ENCODE measurements at regions not wholly inside any gene's neighbourhood (a gene's known extent, or its start where the extent isn't known, plus 50 kb on each side); places are given as distances from the start of the nearest gene placed in this dataset.

GRCh38 chr5:74028976-74029375 is 403.0 kb downstream of the ARHGEF28 start:
- H3K9me3 Mint-ChIP-seq = no peaks in the 10 kb centered on the region
- H3K4me3 Mint-ChIP-seq = no peak overlapping the region
- no peak overlapping the region for H3K27ac Mint-ChIP-seq (ENCODE audit: low read depth)
- H3K27me3 Mint-ChIP-seq = peaks cover 42% of the 10 kb centered on the region
- no peaks in the 10 kb centered on the region for H3K36me3 Mint-ChIP-seq (ENCODE audit: insufficient read depth)
- DNase-seq (ENCODE audit: low spot score in 2 of 2) (no peak), ATAC-seq (replicated peaks; ENCODE audit: extremely low read depth, poor library complexity, severe bottlenecking) (no peak)
- H3K4me1 Mint-ChIP-seq = no peaks in the 10 kb centered on the region

- no peaks in the 10 kb centered on the region for H3K4me1 Mint-ChIP-seq
- DNase-seq (ENCODE audit: low spot score in 2 of 2) (no peak), ATAC-seq (replicated peaks; ENCODE audit: extremely low read depth, poor library complexity, severe bottlenecking) (no peak)
- no peaks in the 10 kb centered on the region for H3K36me3 Mint-ChIP-seq (ENCODE audit: insufficient read depth)
- H3K9me3 Mint-ChIP-seq = no peaks in the 10 kb centered on the region
- H3K27ac Mint-ChIP-seq (ENCODE audit: low read depth) = no peak overlapping the region
- H3K4me3 Mint-ChIP-seq = no peak overlapping the region
- H3K27me3 Mint-ChIP-seq = peaks cover 48% of the 10 kb centered on the region
These were observed 402.4 kb downstream of the ARHGEF28 start for GRCh38 chr5:74028406-74028805.

GRCh38 chr5:74027732-74028338 is 401.8 kb downstream of the ARHGEF28 start:
- no peak for ATAC-seq (replicated peaks; ENCODE audit: extremely low read depth, poor library complexity, severe bottlenecking)

GRCh38 chr5:74026310-74026709 is 400.3 kb downstream of the ARHGEF28 start:
- Mint-ChIP-seq H3K27ac (ENCODE audit: low read depth) (no peak overlapping the region), H3K27me3 (peaks cover 45% of the 10 kb centered on the region), H3K36me3 (ENCODE audit: insufficient read depth) (no peaks in the 10 kb centered on the region), H3K9me3 (no peaks in the 10 kb centered on the region), H3K4me3 (no peak overlapping the region), H3K4me1 (no peaks in the 10 kb centered on the region)
- ATAC-seq (replicated peaks; ENCODE audit: extremely low read depth, poor library complexity, severe bottlenecking) (no peak), DNase-seq (ENCODE audit: low spot score in 2 of 2) (no peak)

More at GRCh38 chr5:74027732-74028338, 401.8 kb downstream of the ARHGEF28 start:
- no peak for DNase-seq (ENCODE audit: low spot score in 2 of 2)
- Mint-ChIP-seq H3K36me3 (ENCODE audit: insufficient read depth) (no peaks in the 10 kb centered on the region), H3K4me1 (no peaks in the 10 kb centered on the region), H3K27ac (ENCODE audit: low read depth) (no peak overlapping the region), H3K4me3 (no peak overlapping the region), H3K27me3 (peaks cover 48% of the 10 kb centered on the region), H3K9me3 (no peaks in the 10 kb centered on the region)

- H3K36me3 Mint-ChIP-seq (ENCODE audit: insufficient read depth) = no peaks in the 10 kb centered on the region
- H3K27ac Mint-ChIP-seq (ENCODE audit: low read depth) = no peak overlapping the region
- H3K4me3 Mint-ChIP-seq = no peak overlapping the region
- ATAC-seq (replicated peaks; ENCODE audit: extremely low read depth, poor library complexity, severe bottlenecking) (no peak), DNase-seq (ENCODE audit: low spot score in 2 of 2) (no peak)
- peaks cover 67% of the 10 kb centered on the region for H3K27me3 Mint-ChIP-seq
- H3K4me1 Mint-ChIP-seq = no peaks in the 10 kb centered on the region
- H3K9me3 Mint-ChIP-seq = no peaks in the 10 kb centered on the region
These were observed 395.1 kb downstream of the ARHGEF28 start for GRCh38 chr5:74021126-74021525.

GRCh38 chr5:74020503-74020902 is 394.5 kb downstream of the ARHGEF28 start:
- Mint-ChIP-seq H3K4me3 (no peak overlapping the region), H3K27ac (ENCODE audit: low read depth) (no peak overlapping the region), H3K27me3 (peaks cover 61% of the 10 kb centered on the region), H3K4me1 (no peaks in the 10 kb centered on the region), H3K9me3 (no peaks in the 10 kb centered on the region), H3K36me3 (ENCODE audit: insufficient read depth) (no peaks in the 10 kb centered on the region)
- no peak for ATAC-seq (replicated peaks; ENCODE audit: extremely low read depth, poor library complexity, severe bottlenecking)
- no peak for DNase-seq (ENCODE audit: low spot score in 2 of 2)

- H3K9me3 Mint-ChIP-seq = no peaks in the 10 kb centered on the region
- no peak overlapping the region for H3K27ac Mint-ChIP-seq (ENCODE audit: low read depth)
- no peak overlapping the region for H3K4me3 Mint-ChIP-seq
- H3K27me3 Mint-ChIP-seq = peaks cover 61% of the 10 kb centered on the region
- no peak for ATAC-seq (replicated peaks; ENCODE audit: extremely low read depth, poor library complexity, severe bottlenecking)
- H3K36me3 Mint-ChIP-seq (ENCODE audit: insufficient read depth) = no peaks in the 10 kb centered on the region
- DNase-seq (ENCODE audit: low spot score in 2 of 2) = no peak
- H3K4me1 Mint-ChIP-seq = no peaks in the 10 kb centered on the region
These were observed 393.9 kb downstream of the ARHGEF28 start for GRCh38 chr5:74019923-74020322.

GRCh38 chr5:74017786-74018211 is 391.8 kb downstream of the ARHGEF28 start:
- no peak for ATAC-seq (replicated peaks; ENCODE audit: extremely low read depth, poor library complexity, severe bottlenecking)
- Mint-ChIP-seq H3K9me3 (no peaks in the 10 kb centered on the region), H3K27ac (ENCODE audit: low read depth) (no peak overlapping the region), H3K36me3 (ENCODE audit: insufficient read depth) (no peaks in the 10 kb centered on the region), H3K4me1 (no peaks in the 10 kb centered on the region), H3K4me3 (no peak overlapping the region), H3K27me3 (peaks cover 51% of the 10 kb centered on the region)
- DNase-seq (ENCODE audit: low spot score in 2 of 2) = no peak

- ATAC-seq (replicated peaks; ENCODE audit: extremely low read depth, poor library complexity, severe bottlenecking) (no peak), DNase-seq (ENCODE audit: low spot score in 2 of 2) (no peak)
- Mint-ChIP-seq H3K27ac (ENCODE audit: low read depth) (no peak overlapping the region), H3K4me3 (no peak overlapping the region), H3K27me3 (peaks cover 50% of the 10 kb centered on the region), H3K36me3 (ENCODE audit: insufficient read depth) (no peaks in the 10 kb centered on the region), H3K9me3 (no peaks in the 10 kb centered on the region), H3K4me1 (no peaks in the 10 kb centered on the region)
These were observed 391.1 kb downstream of the ARHGEF28 start for GRCh38 chr5:74017112-74017511.

GRCh38 chr5:74016373-74016772 is 390.4 kb downstream of the ARHGEF28 start:
- Mint-ChIP-seq H3K36me3 (ENCODE audit: insufficient read depth) (no peaks in the 10 kb centered on the region), H3K4me1 (no peaks in the 10 kb centered on the region)
- no peak for ATAC-seq (replicated peaks; ENCODE audit: extremely low read depth, poor library complexity, severe bottlenecking)

GRCh38 chr5:74015716-74016115 is 389.7 kb downstream of the ARHGEF28 start:
- Mint-ChIP-seq H3K27ac (ENCODE audit: low read depth) (no peak overlapping the region), H3K4me1 (no peaks in the 10 kb centered on the region), H3K9me3 (no peaks in the 10 kb centered on the region), H3K27me3 (peaks cover 61% of the 10 kb centered on the region), H3K36me3 (ENCODE audit: insufficient read depth) (no peaks in the 10 kb centered on the region), H3K4me3 (no peak overlapping the region)
- DNase-seq (ENCODE audit: low spot score in 2 of 2) = no peak
- ATAC-seq (replicated peaks; ENCODE audit: extremely low read depth, poor library complexity, severe bottlenecking) = no peak

More at GRCh38 chr5:74016373-74016772, 390.4 kb downstream of the ARHGEF28 start:
- no peak overlapping the region for H3K4me3 Mint-ChIP-seq
- DNase-seq (ENCODE audit: low spot score in 2 of 2) = no peak
- peaks cover 57% of the 10 kb centered on the region for H3K27me3 Mint-ChIP-seq
- no peaks in the 10 kb centered on the region for H3K9me3 Mint-ChIP-seq
- no peak overlapping the region for H3K27ac Mint-ChIP-seq (ENCODE audit: low read depth)

GRCh38 chr5:74013222-74013621 is 387.2 kb downstream of the ARHGEF28 start:
- peaks cover 48% of the 10 kb centered on the region for H3K27me3 Mint-ChIP-seq
- DNase-seq (ENCODE audit: low spot score in 2 of 2) = no peak
- no peaks in the 10 kb centered on the region for H3K36me3 Mint-ChIP-seq (ENCODE audit: insufficient read depth)
- H3K4me1 Mint-ChIP-seq = no peaks in the 10 kb centered on the region
- H3K9me3 Mint-ChIP-seq = no peaks in the 10 kb centered on the region
- H3K27ac Mint-ChIP-seq (ENCODE audit: low read depth) = no peak overlapping the region
- no peak for ATAC-seq (replicated peaks; ENCODE audit: extremely low read depth, poor library complexity, severe bottlenecking)
- no peak overlapping the region for H3K4me3 Mint-ChIP-seq

GRCh38 chr5:74009502-74009901 is 383.5 kb downstream of the ARHGEF28 start:
- Mint-ChIP-seq H3K27ac (ENCODE audit: low read depth) (no peak overlapping the region), H3K27me3 (peaks cover 51% of the 10 kb centered on the region), H3K4me3 (no peak overlapping the region), H3K4me1 (no peaks in the 10 kb centered on the region), H3K36me3 (ENCODE audit: insufficient read depth) (no peaks in the 10 kb centered on the region), H3K9me3 (no peaks in the 10 kb centered on the region)
- ATAC-seq (replicated peaks; ENCODE audit: extremely low read depth, poor library complexity, severe bottlenecking) (no peak), DNase-seq (ENCODE audit: low spot score in 2 of 2) (no peak)
